ENCODE measurements at regions not wholly inside any gene's neighbourhood (a gene's known extent, or its start where the extent isn't known, plus 50 kb on each side); places are given as distances from the start of the nearest gene placed in this dataset.

DNA sequence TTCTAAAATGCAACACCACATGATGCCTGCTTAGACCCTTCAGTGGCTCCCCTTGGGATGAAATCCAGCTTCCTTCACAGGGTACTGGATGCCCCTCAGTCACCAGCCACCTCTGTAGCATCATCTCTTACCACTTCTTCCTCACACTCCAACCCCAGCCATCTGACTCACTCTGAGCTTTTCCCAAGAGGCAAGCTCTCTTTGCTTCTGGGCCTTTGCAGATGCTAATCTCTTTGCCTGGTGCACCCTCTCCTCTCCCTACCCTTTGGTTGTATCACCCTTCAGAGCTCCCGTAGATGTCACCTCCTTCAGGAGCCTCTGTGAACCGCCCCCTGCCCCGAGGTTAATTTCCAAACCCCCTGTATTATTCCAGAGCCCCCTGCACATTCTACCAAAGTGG is 164.8 kb upstream of the ZC3H12A start:
- H3K27ac ChIP-seq (replicated peaks): no peak overlapping the region
- intact Hi-C loops (cut with micrococcal nuclease): no loop called here
- no peaks in the 10 kb centered on the region for H3K9me3 ChIP-seq (replicated peaks)
- H3K4me1 ChIP-seq: no peaks in the 10 kb centered on the region
- DNase-seq: no peak
- peaks cover 95% of the 10 kb centered on the region for H3K27me3 ChIP-seq (ENCODE audit: low read depth)
- TF ChIP-seq, protein P1, sequence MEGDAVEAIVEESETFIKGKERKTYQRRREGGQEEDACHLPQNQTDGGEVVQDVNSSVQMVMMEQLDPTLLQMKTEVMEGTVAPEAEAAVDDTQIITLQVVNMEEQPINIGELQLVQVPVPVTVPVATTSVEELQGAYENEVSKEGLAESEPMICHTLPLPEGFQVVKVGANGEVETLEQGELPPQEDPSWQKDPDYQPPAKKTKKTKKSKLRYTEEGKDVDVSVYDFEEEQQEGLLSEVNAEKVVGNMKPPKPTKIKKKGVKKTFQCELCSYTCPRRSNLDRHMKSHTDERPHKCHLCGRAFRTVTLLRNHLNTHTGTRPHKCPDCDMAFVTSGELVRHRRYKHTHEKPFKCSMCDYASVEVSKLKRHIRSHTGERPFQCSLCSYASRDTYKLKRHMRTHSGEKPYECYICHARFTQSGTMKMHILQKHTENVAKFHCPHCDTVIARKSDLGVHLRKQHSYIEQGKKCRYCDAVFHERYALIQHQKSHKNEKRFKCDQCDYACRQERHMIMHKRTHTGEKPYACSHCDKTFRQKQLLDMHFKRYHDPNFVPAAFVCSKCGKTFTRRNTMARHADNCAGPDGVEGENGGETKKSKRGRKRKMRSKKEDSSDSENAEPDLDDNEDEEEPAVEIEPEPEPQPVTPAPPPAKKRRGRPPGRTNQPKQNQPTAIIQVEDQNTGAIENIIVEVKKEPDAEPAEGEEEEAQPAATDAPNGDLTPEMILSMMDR (IDR thresholded peaks at IDR 0.05; ENCODE audit: borderline replicate concordance): no peak
- H3K36me3 ChIP-seq: no peaks in the 10 kb centered on the region
- H3K4me3 ChIP-seq: no peak overlapping the region

DNA sequence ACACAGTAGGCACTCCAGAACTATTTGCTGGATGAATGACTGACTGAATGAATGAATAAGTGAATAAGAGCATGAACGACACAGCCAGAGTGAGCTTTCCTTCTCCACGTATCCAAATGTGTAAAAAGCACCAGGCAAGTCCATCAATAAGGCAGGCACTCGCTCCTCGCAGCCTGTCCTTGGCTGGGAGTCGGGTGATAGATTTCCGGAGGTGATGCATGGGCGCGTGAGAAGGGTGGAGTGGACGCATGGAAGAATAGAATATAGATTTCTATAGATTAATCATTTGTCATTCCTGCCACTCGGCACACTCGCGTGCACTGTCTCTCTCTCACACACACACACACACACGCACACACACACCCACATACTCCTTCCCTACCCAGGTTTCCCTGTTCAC is 164.3 kb upstream of the ZC3H12A start:
- intact Hi-C loops (cut with micrococcal nuclease): no loop called here
- no peak for DNase-seq
- no peaks in the 10 kb centered on the region for H3K36me3 ChIP-seq
- H3K4me3 ChIP-seq: no peak overlapping the region
- H3K27me3 ChIP-seq (ENCODE audit: low read depth): peaks cover 97% of the 10 kb centered on the region
- H3K4me1 ChIP-seq: no peaks in the 10 kb centered on the region
- H3K9me3 ChIP-seq (replicated peaks): no peaks in the 10 kb centered on the region
- TF ChIP-seq, protein P1 (IDR thresholded peaks at IDR 0.05; ENCODE audit: borderline replicate concordance): no peak
- H3K27ac ChIP-seq (replicated peaks): no peak overlapping the region

DNA sequence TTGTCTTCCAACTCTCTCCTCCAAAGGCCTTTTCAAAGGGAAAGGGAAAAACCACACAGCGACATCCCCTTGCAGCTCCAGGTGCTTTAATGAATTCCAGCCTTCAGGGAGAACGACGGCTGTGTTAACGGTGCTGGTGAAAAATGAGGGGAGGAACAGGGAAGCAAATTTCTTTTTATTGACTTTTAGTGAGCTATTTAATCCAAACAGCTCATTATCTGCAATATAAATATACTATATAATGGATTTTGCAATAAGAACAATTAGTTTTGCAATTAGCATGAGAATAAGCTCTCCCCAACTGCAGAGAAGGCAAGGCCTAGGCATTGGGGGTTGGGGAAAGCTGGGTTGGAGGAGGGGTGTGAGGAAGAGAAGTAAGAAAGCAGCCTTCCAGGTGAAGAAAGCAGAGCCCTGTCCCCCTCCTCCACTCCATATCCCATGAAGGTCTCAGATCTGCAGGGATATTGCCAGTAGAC is 159.0 kb upstream of the ZC3H12A start:
- DNase-seq: no peak
- Histone ChIP-seq H3K4me3 (no peak overlapping the region), H3K36me3 (no peaks in the 10 kb centered on the region), H3K9me3 (replicated peaks) (no peaks in the 10 kb centered on the region), H3K27me3 (ENCODE audit: low read depth) (peaks cover 100% of the 10 kb centered on the region), H3K4me1 (peaks cover 5% of the 10 kb centered on the region), H3K27ac (replicated peaks) (no peak overlapping the region)
- intact Hi-C loops (cut with micrococcal nuclease): no loop called here
- TF ChIP-seq, protein P1 (IDR thresholded peaks at IDR 0.05; ENCODE audit: borderline replicate concordance): no peak

DNA sequence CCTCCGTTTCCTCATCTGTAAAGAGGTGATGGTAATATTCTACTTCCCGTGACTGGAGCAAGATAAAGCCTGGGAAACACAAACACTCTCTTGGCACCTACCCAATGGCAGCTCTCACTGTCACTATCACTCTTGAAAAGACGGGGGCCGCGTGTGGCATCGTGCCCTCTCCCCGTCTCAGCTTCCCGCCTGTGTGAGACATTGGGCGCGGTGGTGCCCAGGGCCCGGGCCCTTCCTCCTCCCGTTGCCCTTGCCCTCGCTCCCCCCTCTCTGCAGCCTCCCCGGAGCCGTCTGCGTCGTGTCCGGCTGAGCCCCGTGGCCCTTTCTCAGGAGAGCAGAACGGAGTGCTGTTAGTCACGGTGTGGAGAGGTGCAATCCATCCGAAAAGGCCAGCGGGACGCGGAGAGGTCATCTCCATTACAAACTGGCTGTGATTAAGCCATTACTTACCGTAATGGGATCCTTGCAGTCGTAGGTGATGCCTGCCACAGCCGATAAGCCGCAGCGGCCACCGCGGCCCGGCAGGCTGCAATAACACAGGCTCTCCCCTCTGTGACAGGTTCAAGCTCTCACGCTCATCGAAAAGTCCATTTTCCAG is 156.4 kb upstream of the ZC3H12A start:
- H3K4me1 ChIP-seq: peaks cover 5% of the 10 kb centered on the region
- intact Hi-C loops (cut with micrococcal nuclease): no loop called here
- H3K4me3 ChIP-seq: no peak overlapping the region
- TF ChIP-seq, protein P1 (IDR thresholded peaks at IDR 0.05; ENCODE audit: borderline replicate concordance): no peak
- H3K27ac ChIP-seq (replicated peaks): no peak overlapping the region
- H3K9me3 ChIP-seq (replicated peaks): no peaks in the 10 kb centered on the region
- H3K36me3 ChIP-seq: no peaks in the 10 kb centered on the region
- DNase-seq: no peak
- peaks cover 100% of the 10 kb centered on the region for H3K27me3 ChIP-seq (ENCODE audit: low read depth)

DNA sequence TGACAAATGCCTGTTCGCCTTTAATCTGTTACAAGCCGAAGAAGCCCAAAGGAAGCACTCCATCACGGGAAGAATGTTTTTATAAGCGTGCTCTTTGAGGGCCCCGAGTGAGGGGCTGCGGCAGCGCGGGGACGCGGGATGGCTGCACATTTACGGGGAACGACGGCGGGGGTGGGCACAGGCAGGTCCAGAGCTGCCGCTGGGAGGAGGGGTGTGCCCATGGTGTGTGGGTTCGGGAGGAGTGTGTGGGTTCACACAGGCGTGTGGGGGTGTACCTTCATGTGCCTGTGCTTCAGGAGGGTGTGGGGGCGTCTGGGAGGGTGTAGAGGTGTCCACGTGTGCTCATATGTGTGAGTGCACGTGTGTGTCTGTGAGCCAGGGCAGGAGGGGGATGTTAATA is 155.9 kb upstream of the ZC3H12A start:
- no peaks in the 10 kb centered on the region for H3K36me3 ChIP-seq
- DNase-seq: no peak
- H3K4me1 ChIP-seq: peaks cover 5% of the 10 kb centered on the region
- H3K27ac ChIP-seq (replicated peaks): no peak overlapping the region
- no peak overlapping the region for H3K4me3 ChIP-seq
- intact Hi-C loops (cut with micrococcal nuclease): no loop called here
- peaks cover 3% of the 10 kb centered on the region for H3K9me3 ChIP-seq (replicated peaks)
- TF ChIP-seq, protein P1 (IDR thresholded peaks at IDR 0.05; ENCODE audit: borderline replicate concordance): no peak
- peaks cover 99% of the 10 kb centered on the region for H3K27me3 ChIP-seq (ENCODE audit: low read depth)
